ENCODE measurements at regions not wholly inside any gene's neighbourhood (a gene's known extent, or its start where the extent isn't known, plus 50 kb on each side); places are given as distances from the start of the nearest gene placed in this dataset.
A peak's percentile ranks its signal among the peaks of the same experiment; 100 is the strongest.
"Not testable (repeated sequence)": the region's sequence is repeated elsewhere in the genome, so short reads cannot be mapped to it uniquely, and the experiment has no call there.

- DNase-seq = no peak
Observed at GRCh38 chr15:95202569-95203349, 971.4 kb downstream of the MCTP2 start.

GRCh38 chr15:95205077-95205476 is 973.7 kb downstream of the MCTP2 start:
- no peak for DNase-seq

GRCh38 chr15:95205830-95206229 is 974.5 kb downstream of the MCTP2 start:
- DNase-seq = not testable (repeated sequence)

GRCh38 chr15:95208071-95208470 is 976.7 kb downstream of the MCTP2 start:
- DNase-seq = no peak

- no peak for DNase-seq
Observed at GRCh38 chr15:95208988-95209387, 977.6 kb downstream of the MCTP2 start.

- no peak for DNase-seq
Observed at GRCh38 chr15:95210436-95210981, 979.1 kb downstream of the MCTP2 start.

- DNase-seq = no peak
Observed at GRCh38 chr15:95215017-95215416, 983.7 kb downstream of the MCTP2 start.

- DNase-seq = no peak
Observed at GRCh38 chr15:95226835-95227234, 995.5 kb downstream of the MCTP2 start.

GRCh38 chr15:95227235-95227634 is 995.9 kb downstream of the MCTP2 start:
- no peak for DNase-seq

- DNase-seq = no peak
Observed at GRCh38 chr15:95228856-95229555, 997.6 kb downstream of the MCTP2 start.

GRCh38 chr15:95235033-95235432 is 1003.7 kb downstream of the MCTP2 start:
- no peak for DNase-seq

- no peak for DNase-seq
Observed at GRCh38 chr15:95247071-95247984, 1016.0 kb downstream of the MCTP2 start.

GRCh38 chr15:95249524-95249923 is 1018.2 kb downstream of the MCTP2 start:
- no peak for DNase-seq

GRCh38 chr15:95252404-95252803 is 1021.0 kb downstream of the MCTP2 start:
- no peak for DNase-seq

- DNase-seq = no peak
Observed at GRCh38 chr15:95254263-95254662, 1022.9 kb downstream of the MCTP2 start.

- peak; percentile 40 for DNase-seq
Observed at GRCh38 chr15:95259513-95259912, 1028.2 kb downstream of the MCTP2 start.

GRCh38 chr15:95259965-95260364 is 1028.6 kb downstream of the MCTP2 start:
- DNase-seq = no peak

GRCh38 chr15:95260856-95261255 is 1029.5 kb downstream of the MCTP2 start:
- no peak for DNase-seq

- no peak for DNase-seq
Observed at GRCh38 chr15:95261546-95261945, 1030.2 kb downstream of the MCTP2 start.

- DNase-seq = no peak
Observed at GRCh38 chr15:95261968-95262367, 1030.6 kb downstream of the MCTP2 start.

GRCh38 chr15:95262866-95263564 is 1031.7 kb downstream of the MCTP2 start:
- no peak for DNase-seq

GRCh38 chr15:95263751-95264150 is 1032.4 kb downstream of the MCTP2 start:
- no peak for DNase-seq

Measured in NCI-H146 (cell line).